GM21447 (cell line): ENCODE measurements at regions not wholly inside any gene's neighbourhood (a gene's known extent, or its start where the extent isn't known, plus 50 kb on each side); places are given as distances from the start of the nearest gene placed in this dataset.
"Not testable (repeated sequence)": the region's sequence is repeated elsewhere in the genome, so short reads cannot be mapped to it uniquely, and the experiment has no call there.

Experiments
- ATAC-seq: cut with Tn5 transposase; IDR thresholded peaks from one replicate; pipeline ENCODE4 v1.9.1; 2021; ENCODE audit not compliant: unreplicated experiment

GRCh38 chr17:68097161-68097805, 61.7 kb downstream of the KPNA2 start:
- no peak for ATAC-seq

- not testable (repeated sequence) for ATAC-seq
These were observed 63.8 kb downstream of the KPNA2 start for GRCh38 chr17:68099341-68099753.

- no peak for ATAC-seq
These were observed 64.6 kb downstream of the KPNA2 start for GRCh38 chr17:68100000-68100641.

- ATAC-seq, result no peak
These were observed 65.8 kb downstream of the KPNA2 start for GRCh38 chr17:68101075-68101986.

GRCh38 chr17:68101987-68102314, 66.4 kb downstream of the KPNA2 start:
- ATAC-seq, result no peak

- no peak for ATAC-seq
These were observed 66.8 kb downstream of the KPNA2 start for GRCh38 chr17:68102318-68102758.

GRCh38 chr17:68103148-68103547, 67.6 kb downstream of the KPNA2 start:
- no peak for ATAC-seq

- ATAC-seq, result no peak
These were observed 70.5 kb downstream of the KPNA2 start for GRCh38 chr17:68106085-68106484.

- ATAC-seq, result no peak
These were observed 71.8 kb downstream of the KPNA2 start for GRCh38 chr17:68107373-68107772.

- no peak for ATAC-seq
These were observed 72.9 kb downstream of the KPNA2 start for GRCh38 chr17:68108313-68109000.

- not testable (repeated sequence) for ATAC-seq
These were observed 73.9 kb downstream of the KPNA2 start for GRCh38 chr17:68109404-68109803.

- ATAC-seq, result not testable (repeated sequence)
These were observed 80.7 kb downstream of the KPNA2 start for GRCh38 chr17:68116211-68116610.

GRCh38 chr17:68122587-68122986, 87.1 kb downstream of the KPNA2 start:
- no peak for ATAC-seq

GRCh38 chr17:68125111-68125870, 89.8 kb downstream of the KPNA2 start:
- no peak for ATAC-seq

GRCh38 chr17:68127914-68128313, 92.4 kb downstream of the KPNA2 start:
- ATAC-seq, result no peak

GRCh38 chr17:68131456-68131855, 95.9 kb downstream of the KPNA2 start:
- no peak for ATAC-seq

- ATAC-seq, result no peak
These were observed 98.0 kb downstream of the KPNA2 start for GRCh38 chr17:68133346-68134045.

GRCh38 chr17:68134046-68134637, 98.6 kb downstream of the KPNA2 start:
- ATAC-seq, result no peak

GRCh38 chr17:68134731-68135130, 99.2 kb downstream of the KPNA2 start:
- ATAC-seq, result no peak
